HG02642 (cell line): ENCODE measurements at regions not wholly inside any gene's neighbourhood (a gene's known extent, or its start where the extent isn't known, plus 50 kb on each side); places are given as distances from the start of the nearest gene placed in this dataset.

ENCODE experiments used
- ATAC-seq: cut with Tn5 transposase; IDR thresholded peaks from one replicate; pipeline ENCODE4 v1.9.1; 2021; ENCODE audit warnings: mild to moderate bottlenecking; ENCODE audit not compliant: unreplicated experiment, poor library complexity

- no peak for ATAC-seq
Observed at GRCh38 chr5:171599411-171599810, 180.0 kb downstream of the FGF18 start.

- ATAC-seq = no peak
Observed at GRCh38 chr5:171599957-171600612, 180.6 kb downstream of the FGF18 start.

- ATAC-seq = no peak
Observed at GRCh38 chr5:171600741-171601265, 181.4 kb downstream of the FGF18 start.

- no peak for ATAC-seq
Observed at GRCh38 chr5:171601266-171601881, 181.9 kb downstream of the FGF18 start.

GRCh38 chr5:171603591-171603990 is 182.0 kb upstream of the SMIM23 start:
- ATAC-seq = no peak

GRCh38 chr5:171604195-171604594 is 181.4 kb upstream of the SMIM23 start:
- no peak for ATAC-seq

- ATAC-seq = no peak
Observed at GRCh38 chr5:171606414-171607024, 179.1 kb upstream of the SMIM23 start.

- ATAC-seq = no peak
Observed at GRCh38 chr5:171607863-171608262, 177.8 kb upstream of the SMIM23 start.

GRCh38 chr5:171609806-171610452 is 175.7 kb upstream of the SMIM23 start:
- ATAC-seq = no peak

GRCh38 chr5:171610686-171611085 is 174.9 kb upstream of the SMIM23 start:
- ATAC-seq = no peak

GRCh38 chr5:171612749-171613148 is 172.9 kb upstream of the SMIM23 start:
- ATAC-seq = no peak

- ATAC-seq = no peak
Observed at GRCh38 chr5:171614511-171614910, 171.1 kb upstream of the SMIM23 start.

- ATAC-seq = no peak
Observed at GRCh38 chr5:171614971-171615653, 170.5 kb upstream of the SMIM23 start.

GRCh38 chr5:171615705-171616640 is 169.6 kb upstream of the SMIM23 start:
- ATAC-seq = no peak

- no peak for ATAC-seq
Observed at GRCh38 chr5:171617266-171617665, 168.4 kb upstream of the SMIM23 start.

- no peak for ATAC-seq
Observed at GRCh38 chr5:171617817-171618591, 167.6 kb upstream of the SMIM23 start.

GRCh38 chr5:171619196-171619595 is 166.4 kb upstream of the SMIM23 start:
- ATAC-seq = no peak

GRCh38 chr5:171619744-171620143 is 165.9 kb upstream of the SMIM23 start:
- ATAC-seq = no peak

- ATAC-seq = no peak
Observed at GRCh38 chr5:171622010-171622409, 163.6 kb upstream of the SMIM23 start.
